ENCODE measurements at regions not wholly inside any gene's neighbourhood (a gene's known extent, or its start where the extent isn't known, plus 50 kb on each side); places are given as distances from the start of the nearest gene placed in this dataset.

GRCh38 chr11:98549571-98549970 is 471.2 kb upstream of the CNTN5 start:
- DNase-seq (ENCODE audit: low spot score), result no peak

- no peak for DNase-seq (ENCODE audit: low spot score)
Measured at GRCh38 chr11:98559961-98560360, 460.8 kb upstream of the CNTN5 start.

GRCh38 chr11:98561252-98561651 is 459.5 kb upstream of the CNTN5 start:
- DNase-seq (ENCODE audit: low spot score), result no peak

- DNase-seq (ENCODE audit: low spot score), result no peak
Measured at GRCh38 chr11:98561877-98562395, 458.8 kb upstream of the CNTN5 start.

GRCh38 chr11:98564233-98564632 is 456.5 kb upstream of the CNTN5 start:
- no peak for DNase-seq (ENCODE audit: low spot score)

- no peak for DNase-seq (ENCODE audit: low spot score)
Measured at GRCh38 chr11:98564881-98565280, 455.9 kb upstream of the CNTN5 start.

GRCh38 chr11:98565311-98565710 is 455.4 kb upstream of the CNTN5 start:
- DNase-seq (ENCODE audit: low spot score), result no peak

GRCh38 chr11:98566978-98567377 is 453.8 kb upstream of the CNTN5 start:
- no peak for DNase-seq (ENCODE audit: low spot score)

- DNase-seq (ENCODE audit: low spot score), result no peak
Measured at GRCh38 chr11:98568013-98568412, 452.7 kb upstream of the CNTN5 start.

- DNase-seq (ENCODE audit: low spot score), result no peak
Measured at GRCh38 chr11:98572941-98573340, 447.8 kb upstream of the CNTN5 start.

- no peak for DNase-seq (ENCODE audit: low spot score)
Measured at GRCh38 chr11:98587884-98588283, 432.9 kb upstream of the CNTN5 start.

- no peak for DNase-seq (ENCODE audit: low spot score)
Measured at GRCh38 chr11:98589967-98590366, 430.8 kb upstream of the CNTN5 start.

GRCh38 chr11:98600103-98600502 is 420.6 kb upstream of the CNTN5 start:
- DNase-seq (ENCODE audit: low spot score), result no peak

- DNase-seq (ENCODE audit: low spot score), result no peak
Measured at GRCh38 chr11:98600786-98601773, 419.7 kb upstream of the CNTN5 start.

- no peak for DNase-seq (ENCODE audit: low spot score)
Measured at GRCh38 chr11:98616098-98616655, 404.6 kb upstream of the CNTN5 start.

GRCh38 chr11:98621767-98622166 is 399.0 kb upstream of the CNTN5 start:
- no peak for DNase-seq (ENCODE audit: low spot score)

- no peak for DNase-seq (ENCODE audit: low spot score)
Measured at GRCh38 chr11:98625526-98625925, 395.2 kb upstream of the CNTN5 start.

GRCh38 chr11:98630736-98631135 is 390.0 kb upstream of the CNTN5 start:
- no peak for DNase-seq (ENCODE audit: low spot score)

GRCh38 chr11:98657711-98658110 is 363.0 kb upstream of the CNTN5 start:
- no peak for DNase-seq (ENCODE audit: low spot score)

GRCh38 chr11:98659431-98659830 is 361.3 kb upstream of the CNTN5 start:
- DNase-seq (ENCODE audit: low spot score), result no peak

- DNase-seq (ENCODE audit: low spot score), result no peak
Measured at GRCh38 chr11:98674390-98674789, 346.4 kb upstream of the CNTN5 start.

- DNase-seq (ENCODE audit: low spot score), result no peak
Measured at GRCh38 chr11:98679673-98680072, 341.1 kb upstream of the CNTN5 start.

- no peak for DNase-seq (ENCODE audit: low spot score)
Measured at GRCh38 chr11:98701541-98701940, 319.2 kb upstream of the CNTN5 start.

Data from HuH-7.5 (cell line).